Fibroblast of mammary gland (primary cell): ENCODE measurements at regions not wholly inside any gene's neighbourhood (a gene's known extent, or its start where the extent isn't known, plus 50 kb on each side); places are given as distances from the start of the nearest gene placed in this dataset.
A peak's percentile ranks its signal among the peaks of the same experiment; 100 is the strongest.

ENCODE experiments used
- DNase-seq: peaks from one replicate; pipeline ENCODE4 v3.0.0-alpha.2; 2010; ENCODE audit warnings: low read depth
- H3K4me3 ChIP-seq: 2 replicates; pipeline ENCODE4 v1.5.1; 2011; ENCODE audit warnings: low read depth, mild to moderate bottlenecking, low read length, moderate library complexity; ENCODE audit not compliant: control insufficient read depth
- TF ChIP-seq, protein P1 (sequence below): conservative IDR thresholded peaks from 2 replicates; pipeline ENCODE4 v1.5.1; 2011; ENCODE audit warnings: low read depth, low read length, inconsistent platforms; ENCODE audit not compliant: control insufficient read depth, insufficient read depth

DNA sequence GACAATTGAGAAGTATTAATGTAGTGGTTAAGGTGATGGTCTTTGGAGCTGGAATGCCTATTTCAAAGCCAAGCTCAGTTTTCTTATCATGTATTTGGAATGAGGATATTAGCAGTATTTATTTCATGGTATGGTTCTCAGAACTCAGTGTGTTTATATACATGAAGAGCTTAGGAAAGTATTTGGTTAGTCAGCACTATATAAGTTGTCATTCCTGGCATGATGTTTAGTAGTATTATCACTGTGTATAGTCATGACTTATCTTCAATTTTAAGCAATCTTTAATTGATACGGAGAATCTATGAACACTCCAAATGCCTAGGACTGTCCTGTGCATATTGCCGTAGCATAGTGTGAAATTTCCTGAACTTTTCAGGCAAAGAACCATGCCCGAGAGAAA lies 501.9 kb upstream of the USP24 start:
- DNase-seq, result peak; percentile 44
- TF ChIP-seq, protein P1, sequence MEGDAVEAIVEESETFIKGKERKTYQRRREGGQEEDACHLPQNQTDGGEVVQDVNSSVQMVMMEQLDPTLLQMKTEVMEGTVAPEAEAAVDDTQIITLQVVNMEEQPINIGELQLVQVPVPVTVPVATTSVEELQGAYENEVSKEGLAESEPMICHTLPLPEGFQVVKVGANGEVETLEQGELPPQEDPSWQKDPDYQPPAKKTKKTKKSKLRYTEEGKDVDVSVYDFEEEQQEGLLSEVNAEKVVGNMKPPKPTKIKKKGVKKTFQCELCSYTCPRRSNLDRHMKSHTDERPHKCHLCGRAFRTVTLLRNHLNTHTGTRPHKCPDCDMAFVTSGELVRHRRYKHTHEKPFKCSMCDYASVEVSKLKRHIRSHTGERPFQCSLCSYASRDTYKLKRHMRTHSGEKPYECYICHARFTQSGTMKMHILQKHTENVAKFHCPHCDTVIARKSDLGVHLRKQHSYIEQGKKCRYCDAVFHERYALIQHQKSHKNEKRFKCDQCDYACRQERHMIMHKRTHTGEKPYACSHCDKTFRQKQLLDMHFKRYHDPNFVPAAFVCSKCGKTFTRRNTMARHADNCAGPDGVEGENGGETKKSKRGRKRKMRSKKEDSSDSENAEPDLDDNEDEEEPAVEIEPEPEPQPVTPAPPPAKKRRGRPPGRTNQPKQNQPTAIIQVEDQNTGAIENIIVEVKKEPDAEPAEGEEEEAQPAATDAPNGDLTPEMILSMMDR, result no peak
- H3K4me3 ChIP-seq, result no peak overlapping the region

DNA sequence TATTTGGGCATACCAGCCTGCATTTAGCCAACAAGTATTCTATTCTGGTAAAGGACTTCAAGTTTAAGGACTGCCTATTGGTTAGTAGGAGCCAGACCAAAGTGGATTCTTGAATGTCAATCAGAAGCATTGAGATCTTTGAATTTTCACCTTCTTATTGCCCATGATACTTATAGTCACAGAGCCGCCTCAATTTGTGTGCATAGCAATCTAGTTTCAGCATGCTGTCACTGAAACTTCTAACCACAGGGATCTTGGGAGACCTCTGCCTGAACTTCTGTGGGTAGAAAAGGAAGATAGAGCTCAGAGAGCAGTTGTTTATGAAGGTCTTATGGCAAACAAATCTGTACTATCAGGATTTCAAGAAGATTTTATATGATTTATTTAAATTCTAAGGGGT lies 501.4 kb upstream of the USP24 start:
- no peak overlapping the region for H3K4me3 ChIP-seq
- TF ChIP-seq, protein P1, result no peak
- DNase-seq, result peak; percentile 55

DNA sequence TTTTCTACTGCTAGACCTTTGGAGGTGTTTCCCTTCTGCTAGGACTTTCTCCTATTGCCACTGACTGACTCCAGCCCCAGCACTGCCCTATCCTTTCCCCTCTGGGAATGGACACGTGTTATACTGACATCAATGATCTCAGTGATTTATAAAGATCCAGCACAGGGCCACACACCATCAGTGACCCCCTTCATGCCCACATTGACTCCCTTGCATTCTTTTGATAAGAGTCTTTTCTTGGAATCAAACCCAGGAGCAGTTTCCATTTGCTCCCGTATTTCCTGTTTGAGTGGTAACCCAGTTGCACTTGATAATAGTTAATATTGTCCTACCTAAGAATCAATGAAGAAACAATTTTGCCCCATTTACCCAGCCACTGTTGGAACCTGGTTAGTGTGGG lies 501.0 kb upstream of the USP24 start:
- TF ChIP-seq, protein P1, result no peak
- H3K4me3 ChIP-seq, result no peak overlapping the region
- peak; percentile 61 for DNase-seq

DNA sequence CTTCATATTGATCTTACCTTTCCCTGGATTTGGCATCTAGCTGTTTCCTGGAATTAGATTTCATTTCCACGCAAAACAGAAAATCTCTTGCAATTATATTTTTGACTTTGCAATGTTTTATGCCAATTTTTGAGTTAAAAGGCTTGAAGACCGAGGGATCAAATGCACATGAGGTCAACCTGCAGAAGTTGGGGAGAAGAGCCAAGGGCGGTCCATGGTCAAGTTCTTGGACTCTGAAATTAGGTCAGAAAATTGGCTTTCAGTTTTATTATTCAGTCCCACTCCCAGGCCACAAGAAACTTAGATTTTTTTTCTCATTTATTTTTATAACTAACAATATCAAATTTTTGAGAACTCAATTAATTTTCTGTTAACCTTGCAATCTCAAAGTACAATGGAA lies 499.1 kb upstream of the USP24 start:
- TF ChIP-seq, protein P1, result no peak
- no peak overlapping the region for H3K4me3 ChIP-seq
- no peak for DNase-seq

DNA sequence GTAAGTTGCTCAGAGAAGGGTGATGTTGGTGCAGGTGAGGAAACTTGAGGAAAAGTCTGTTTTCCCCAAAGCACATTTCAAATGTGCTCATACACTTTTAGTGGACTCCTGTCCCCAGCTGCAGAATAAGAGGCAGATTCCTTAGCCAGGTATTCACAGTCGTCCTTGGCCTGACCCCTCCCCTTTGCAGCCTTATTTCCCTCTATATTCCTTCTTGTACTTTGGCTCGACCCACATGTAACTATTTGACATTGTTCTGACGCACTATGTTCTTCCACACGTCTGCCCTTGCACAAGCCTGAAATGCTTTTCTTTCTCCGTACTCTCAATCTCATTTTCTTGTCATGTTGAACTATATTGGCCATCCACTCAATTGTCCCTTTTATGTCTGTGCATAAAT lies 498.4 kb upstream of the USP24 start:
- TF ChIP-seq, protein P1, result no peak
- no peak overlapping the region for H3K4me3 ChIP-seq
- no peak for DNase-seq

DNA sequence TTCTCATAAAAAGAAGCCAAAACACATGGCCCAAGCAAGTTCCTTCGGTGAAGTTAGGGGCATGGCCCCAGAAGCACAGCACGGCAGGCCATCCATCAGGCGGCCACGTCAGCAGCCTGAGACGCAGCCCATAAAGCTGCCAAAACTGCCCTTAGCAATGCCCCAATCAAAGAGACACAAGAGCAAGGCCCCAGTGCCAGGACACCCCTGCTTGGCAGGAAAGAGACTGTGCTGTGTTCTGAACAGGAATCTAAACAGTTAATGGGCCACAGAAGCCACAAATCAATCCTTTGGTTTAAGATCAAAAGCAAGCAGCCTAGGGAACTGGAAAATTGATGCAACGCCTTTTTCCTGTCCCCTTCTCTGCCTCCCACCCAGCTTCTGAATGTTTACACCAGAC lies 497.0 kb upstream of the USP24 start:
- no peak overlapping the region for H3K4me3 ChIP-seq
- TF ChIP-seq, protein P1, result no peak
- no peak for DNase-seq

DNA sequence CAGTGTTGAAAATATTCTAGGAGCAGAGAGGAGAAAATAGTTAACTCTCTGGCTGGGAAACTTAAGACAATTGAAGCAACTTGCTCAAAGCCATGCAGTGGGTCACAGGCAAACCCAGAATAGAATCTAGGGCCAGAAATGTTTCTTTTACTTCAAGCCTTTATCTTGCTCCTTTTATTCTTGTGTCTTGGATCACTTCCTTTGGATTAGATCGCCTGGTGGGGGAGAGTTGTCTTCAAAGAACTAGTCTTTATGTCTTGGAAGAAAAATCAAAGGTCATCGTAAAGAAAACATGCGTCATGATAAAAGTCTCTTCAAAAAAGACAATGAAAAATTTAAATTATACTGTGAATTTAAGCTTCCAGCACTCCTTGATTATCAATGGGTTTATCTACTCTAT lies 493.6 kb upstream of the USP24 start:
- no peak overlapping the region for H3K4me3 ChIP-seq
- TF ChIP-seq, protein P1, result no peak
- DNase-seq, result no peak
